K562 (cell line): ENCODE measurements at regions not wholly inside any gene's neighbourhood (a gene's known extent, or its start where the extent isn't known, plus 50 kb on each side); places are given as distances from the start of the nearest gene placed in this dataset.

Experiments
- ATAC-seq: fragments of 200-7000 bp; cut with Tn5 transposase; 3 replicates; pipeline ENCODE4 v1.9.1; 2020; ENCODE audit warnings: moderate library complexity
- BruUV-seq: library from RNA; stranded (reverse); fragments of 400-500 nt; replicated peaks from 2 replicates; lab custom pipeline; 2021; lab: Mats Ljungman, UMichigan
- CTCF ChIA-PET: fragments of 300-600 bp; formaldehyde crosslinking; extraction: SDS; loops from one replicate; lab custom pipeline; 2021; ENCODE audit warnings: low intra/inter-chr PET ratio; lab: Yijun Ruan, JAX
- POLR2A ChIA-PET: fragments of 300-600, 350-650 bp; sonication (Branson Sonifier 250); formaldehyde crosslinking; extraction: SDS; loops from one replicate; lab custom pipeline; 2021; ENCODE audit warnings: antibody characterized with exemption, inconsistent platforms; lab: Yijun Ruan, JAX
- DNase-seq, 4 experiments: peaks; one replicate each; pipeline versions ENCODE4 v3.0.0 to v3.0.0-alpha.2; 2011 to 2018; ENCODE audit warnings: low spot score in 3 of 4, mixed read lengths in 3 of 4; ENCODE audit errors: extremely low read depth in 1 of 4
- FAIRE-seq: peaks from 2 replicates; lab custom pipeline; 2011; peaks lifted over from hg19 to GRCh38; lab: Jason Lieb, UNC
- H2AFZ ChIP-seq: 2 replicates; pipeline ENCODE4 v1.6.0; 2011; ENCODE audit warnings: low read depth, low read length, control low read depth, inconsistent platforms
- H3K27ac ChIP-seq: fragments of 200-600 bp; 3 replicates; pipeline ENCODE4 v1.8.0; 2011; ENCODE audit warnings: low read depth, mild to moderate bottlenecking, control low read depth, inconsistent platforms, low read length, moderate library complexity, mixed read lengths; ENCODE audit errors: extremely low read depth
- H3K27me3 ChIP-seq, 2 experiments: fragments of 300-600 bp in 1 of 2; 2 replicates in 1 of 2; 3 replicates in 1 of 2; pipeline versions ENCODE4 v1.6.0 to v1.8.0; 2011; ENCODE audit warnings: inconsistent platforms in 2 of 2, low read length in 2 of 2, mild to moderate bottlenecking in 1 of 2, mixed read lengths in 1 of 2, moderate library complexity in 1 of 2; ENCODE audit not compliant: control insufficient read depth in 2 of 2, insufficient read depth in 2 of 2
- H3K36me3 ChIP-seq: fragments of 300-600 bp; 3 replicates; pipeline ENCODE4 v1.8.0; 2011; ENCODE audit warnings: mild to moderate bottlenecking, low read length, inconsistent platforms; ENCODE audit not compliant: control insufficient read depth, insufficient read depth
- H3K4me1 ChIP-seq, 2 experiments: fragments of 200-600 bp in 1 of 2; replicated peaks in 1 of 2; 2 replicates in 1 of 2; 3 replicates in 1 of 2; pipeline versions ENCODE4 v1.5.1 to v1.8.0; 2011; ENCODE audit warnings: inconsistent platforms in 2 of 2, low read length in 2 of 2, mild to moderate bottlenecking in 1 of 2, mixed read lengths in 1 of 2, moderate library complexity in 1 of 2; ENCODE audit not compliant: control insufficient read depth in 2 of 2, insufficient read depth in 2 of 2
- H3K4me2 ChIP-seq: 2 replicates; pipeline ENCODE4 v1.6.1; 2011; ENCODE audit warnings: low read length, control low read depth, inconsistent platforms, mixed read lengths; ENCODE audit not compliant: insufficient read depth
- H3K4me3 ChIP-seq: fragments of 200-600 bp; sonication (generic), shearing (Covaris generic); 2 replicates; pipeline ENCODE4 v1.5.1; 2016; ENCODE audit warnings: control low read depth, inconsistent platforms
- H3K79me2 ChIP-seq: fragments of 200-600 bp; 3 replicates; pipeline ENCODE4 v1.8.0; 2011; ENCODE audit warnings: low read length, inconsistent platforms; ENCODE audit not compliant: control insufficient read depth, insufficient read depth
- H3K9ac ChIP-seq, 2 experiments: 2 replicates each; pipeline versions ENCODE4 v1.6.0 to v1.6.1; 2011; ENCODE audit warnings: low read depth in 2 of 2, low read length in 2 of 2, control low read depth in 1 of 2, inconsistent platforms in 1 of 2, mild to moderate bottlenecking in 1 of 2, mixed read lengths in 1 of 2; ENCODE audit not compliant: insufficient read depth in 1 of 2
- H3K9me1 ChIP-seq: one replicate; pipeline ENCODE4 v1.6.0; 2011; ENCODE audit warnings: inconsistent platforms, mild to moderate bottlenecking, low read length, moderate library complexity; ENCODE audit not compliant: control insufficient read depth, insufficient read depth
- H3K9me3 ChIP-seq: replicated peaks from 2 replicates; pipeline ENCODE4 v1.5.1; 2011; ENCODE audit warnings: low read depth, low read length, inconsistent platforms; ENCODE audit not compliant: control insufficient read depth, insufficient read depth
- H4K20me1 ChIP-seq: replicated peaks from 2 replicates; pipeline ENCODE4 v1.6.1; 2011; ENCODE audit warnings: low read length, inconsistent platforms, mixed read lengths; ENCODE audit not compliant: control insufficient read depth, insufficient read depth
- BMI1 ChIP-seq: fragments of 150-350 bp; IDR thresholded peaks from 2 replicates; pipeline ENCODE4 v1.6.1; 2014; ENCODE audit warnings: low read length
- DNMT1 ChIP-seq: fragments of 450-650 bp; IDR thresholded peaks from 2 replicates; pipeline ENCODE4 v1.6.1; 2016; ENCODE audit warnings: antibody characterized with exemption, mild to moderate bottlenecking
- FUS ChIP-seq: fragments of 200-400 bp; formaldehyde crosslinking; optimal IDR thresholded peaks from 2 replicates; pipeline ENCODE3; 2017; ENCODE audit warnings: low read depth, low read length
- GATAD2B ChIP-seq: fragments of 450-650 bp; IDR thresholded peaks from 2 replicates; pipeline ENCODE4 v1.6.1; 2017; ENCODE audit warnings: mild to moderate bottlenecking, borderline replicate concordance
- HMGN3 ChIP-seq: IDR thresholded peaks from 2 replicates; pipeline ENCODE4 v1.6.1; 2011; ENCODE audit warnings: borderline replicate concordance, low read depth, mild to moderate bottlenecking, mixed read lengths, low read length; ENCODE audit not compliant: insufficient read length; ENCODE audit errors: extremely low read depth
- KLF6 ChIP-seq: fragments of 250-450 bp; sonication (Bioruptor Pico); IDR thresholded peaks from 2 replicates; pipeline ENCODE4 v1.4.0; 2020; ENCODE audit warnings: mild to moderate bottlenecking, moderate library complexity, borderline replicate concordance
- MAX ChIP-seq: sonication (generic); formaldehyde crosslinking; IDR thresholded peaks from 2 replicates; pipeline ENCODE4 v1.9.0; 2022; ENCODE audit warnings: mild to moderate bottlenecking, missing genetic modification reagents
- NCOA6 ChIP-seq: fragments of 450-650 bp; IDR thresholded peaks from 2 replicates; pipeline ENCODE4 v1.6.1; 2017; ENCODE audit warnings: mild to moderate bottlenecking
- NR4A1 ChIP-seq, 2 experiments: fragments of 250-450 bp in 1 of 2; fragments of 450-650 bp in 1 of 2; sonication (Bioruptor Pico) in 1 of 2; IDR thresholded peaks; 2 replicates each; pipeline versions ENCODE4 v1.4.0 to v1.6.1; 2016 to 2020; ENCODE audit warnings: mild to moderate bottlenecking in 2 of 2, missing compliant biosample characterization in 1 of 2, missing genetic modification characterization in 1 of 2, moderate library complexity in 1 of 2
- PCBP1 ChIP-seq: fragments of 200-400 bp; formaldehyde crosslinking; IDR thresholded peaks from 2 replicates; pipeline ENCODE4 v1.6.1; 2018; ENCODE audit warnings: mild to moderate bottlenecking, low read depth, low read length; ENCODE audit not compliant: poor library complexity, severe bottlenecking
- TCF3 ChIP-seq: sonication (generic); formaldehyde crosslinking; IDR thresholded peaks from 2 replicates; pipeline ENCODE4 v1.4.0; 2020; ENCODE audit warnings: mild to moderate bottlenecking, missing genetic modification reagents
- UBTF ChIP-seq, 2 experiments: IDR thresholded peaks; 2 replicates each; pipeline ENCODE4 v1.6.1; 2012; ENCODE audit warnings: improper control_type of control experiment in 2 of 2, low read depth in 2 of 2, low read length in 2 of 2, borderline replicate concordance in 1 of 2
- ZMIZ1 ChIP-seq, 2 experiments: fragments of 150-350 bp in 1 of 2; IDR thresholded peaks; 2 replicates each; pipeline ENCODE4 v1.6.1; 2012 to 2016; ENCODE audit warnings: low read depth in 2 of 2, low read length in 2 of 2, mild to moderate bottlenecking in 1 of 2, moderate library complexity in 1 of 2
- ZNF239 ChIP-seq: fragments of 250-450 bp; sonication (Bioruptor Pico); IDR thresholded peaks from 2 replicates; pipeline ENCODE4 v1.4.0; 2020; ENCODE audit warnings: mild to moderate bottlenecking
- ZNF778 ChIP-seq: fragments of 450-650 bp; formaldehyde crosslinking; IDR thresholded peaks from 2 replicates; pipeline ENCODE4 v1.4.0; 2020; ENCODE audit warnings: mild to moderate bottlenecking, moderate library complexity
- WGBS: fragments of 100-300 bp; shearing (Covaris generic); methylation state at CpG from one replicate; pipeline ENCODE4 v1.1.6; 2016; ENCODE audit warnings: low coverage, mixed read lengths; ENCODE audit not compliant: insufficient coverage; ENCODE audit errors: missing lambda C conversion rate; 5-methylcytosine and 5-hydroxymethylcytosine counted together
- in situ Hi-C: fragments of 300-500 bp; cut with MboI; formaldehyde crosslinking; loops from 4 replicates; pipeline ENCODE4 v1.15.0; 2018; ENCODE audit warnings: inconsistent platforms, mixed read lengths
- intact Hi-C: fragments of 100-400 bp; cut with micrococcal nuclease; formaldehyde crosslinking; loops from 2 replicates; pipeline ENCODE4 v1.14.2; 2022

- TF ChIP-seq ZMIZ1 (IDR thresholded peaks at IDR 0.05; ENCODE audit: low read depth in 2 of 2, low read length in 2 of 2) (no peak), UBTF (IDR thresholded peaks at IDR 0.05; ENCODE audit: borderline replicate concordance in 1 of 2, low read depth in 2 of 2, low read length in 2 of 2) (no peak), FUS (no peak)
- TF ChIP-seq, all 486 proteins: peak for 0
Measured at GRCh38 chr4:96776920-96777527, 937.1 kb downstream of the PDHA2 start (continued).

- ATAC-seq (no peak), DNase-seq (no peak), FAIRE-seq (no peak)
- Histone ChIP-seq H2AFZ (no peak overlapping the region), H4K20me1 (no peaks in the 10 kb centered on the region), H3K79me2 (no peaks in the 10 kb centered on the region), H3K27me3 (no peaks in the 10 kb centered on the region), H3K4me2 (no peak overlapping the region), H3K9ac (no peak overlapping the region), H3K36me3 (no peaks in the 10 kb centered on the region), H3K4me1 (no peaks in the 10 kb centered on the region), H3K27ac (no peak overlapping the region), H3K9me1 (no peaks in the 10 kb centered on the region), H3K9me3 (peaks cover 2% of the 10 kb centered on the region; the same call in 1 of the 2 replicates), H3K4me3 (no peak overlapping the region)
- 0% methylated on average over 4 of the region's 4 CpGs for WGBS
- intact Hi-C loops, result no loop called here
- ChIA-PET POLR2A (no interaction called here), CTCF (no interaction called here)
- BruUV-seq, result no TSS peak
- in situ Hi-C loops, result no loop called here
- TF ChIP-seq NCOA6 (no peak), GATAD2B (no peak), ZNF778 (CRISPR knock-in tag) (no peak), MAX (CRISPR knock-in tag) (no peak), TCF3 (CRISPR knock-in tag) (no peak), ZNF239 (no peak), KLF6 (no peak), PCBP1 (no peak), BMI1 (no peak), DNMT1 (no peak), NR4A1 (CRISPR knock-in tag; IDR thresholded peaks at IDR 0.05) (no peak), NR4A1 (tag; IDR thresholded peaks at IDR 0.05) (no peak), HMGN3 (no peak)
Measured at GRCh38 chr4:96784336-96784735, 944.4 kb downstream of the PDHA2 start.
